ENCODE measurements at regions not wholly inside any gene's neighbourhood (a gene's known extent, or its start where the extent isn't known, plus 50 kb on each side); places are given as distances from the start of the nearest gene placed in this dataset.

DNA sequence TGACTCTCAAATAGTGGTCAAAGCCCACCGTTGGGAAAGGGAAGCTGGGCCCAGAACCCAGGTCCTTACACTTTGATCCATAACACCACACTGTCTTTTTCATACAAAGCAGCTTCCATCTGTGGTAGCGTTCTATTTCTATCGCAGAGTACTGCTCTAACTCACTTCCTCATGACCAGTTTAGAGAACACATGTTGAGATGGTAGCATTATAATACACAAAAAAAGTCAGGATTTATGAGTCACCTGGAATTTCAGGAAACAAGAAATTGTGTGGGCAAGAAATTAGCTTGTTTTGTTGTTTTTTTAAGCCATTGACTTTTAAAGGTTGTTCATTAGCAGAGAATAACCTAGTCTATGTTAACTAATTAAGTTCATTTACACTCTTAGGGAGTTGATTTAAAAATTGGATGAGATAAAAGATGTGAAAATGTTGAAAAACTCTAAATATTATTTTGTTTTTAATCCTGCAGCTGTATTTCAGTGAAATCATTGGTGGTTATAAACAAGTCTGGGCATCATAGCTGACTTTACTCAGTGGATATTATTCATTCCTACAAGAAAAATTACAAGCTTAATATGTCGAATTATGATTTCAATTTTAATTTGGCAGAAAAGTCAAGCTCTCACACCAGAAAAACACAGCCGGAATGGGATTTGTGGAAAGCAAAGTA is 1011.1 kb upstream of the HS3ST1 start:
- TF ChIP-seq CTCF (conservative IDR thresholded peaks at IDR 0.05; ENCODE audit: low read depth, low read length) (no peak), MAFK (IDR thresholded peaks at IDR 0.05; ENCODE audit: low read depth, low read length) (no peak), FOS (IDR thresholded peaks at IDR 0.05; ENCODE audit: low read depth, low read length) (no peak), RAD21 (IDR thresholded peaks at IDR 0.05; ENCODE audit: low read length) (no peak), POLR2A (IDR thresholded peaks at IDR 0.05; ENCODE audit: low read depth, low read length) (no peak), USF2 (IDR thresholded peaks at IDR 0.05; ENCODE audit: low read depth, low read length) (no peak), SMC3 (IDR thresholded peaks at IDR 0.05; ENCODE audit: low read depth, low read length) (no peak), RCOR1 (IDR thresholded peaks at IDR 0.05; ENCODE audit: insufficient replicate concordance, low read length) (no peak), RFX5 (IDR thresholded peaks at IDR 0.05; ENCODE audit: low read depth, low read length) (no peak), ELK1 (IDR thresholded peaks at IDR 0.05; ENCODE audit: borderline replicate concordance, low read depth, low read length) (no peak), CEBPB (IDR thresholded peaks at IDR 0.05; ENCODE audit: low read depth, low read length) (no peak)
- no peak for ATAC-seq (ENCODE audit: low read depth)
- dilution Hi-C loops (cut with HindIII; ENCODE audit: low sequenced_read_pairs, unreplicated experiment) (no loop called here), in situ Hi-C loops (cut with MboI; ENCODE audit: low sequenced_read_pairs) (no loop called here), intact Hi-C loops (cut with micrococcal nuclease) (no loop called here)
- Histone ChIP-seq H4K91ac (ENCODE audit: insufficient read depth, low read depth, low read length) (no peak overlapping the region), H3K27me3 (ENCODE audit: control insufficient read depth, insufficient read depth, low read length) (no peaks in the 10 kb centered on the region), H3K4me1 (ENCODE audit: control insufficient read depth, insufficient read depth, low read length) (no peaks in the 10 kb centered on the region), H4K20me1 (ENCODE audit: insufficient read depth, low read length) (no peaks in the 10 kb centered on the region), H3K4me2 (ENCODE audit: low read depth, low read length) (no peak overlapping the region), H3K56ac (ENCODE audit: extremely low read depth, insufficient read depth, low read length) (no peak overlapping the region), H2AK5ac (ENCODE audit: low read depth, low read length) (no peak overlapping the region), H2BK5ac (ENCODE audit: low read depth, low read length, poor library complexity, severe bottlenecking) (no peak overlapping the region), H3K27ac (ENCODE audit: insufficient read depth, low read length) (no peak overlapping the region), H2BK15ac (ENCODE audit: low read depth, low read length) (no peak overlapping the region), H3K36me3 (ENCODE audit: control insufficient read depth, insufficient read depth, low read length) (no peaks in the 10 kb centered on the region), H2AK9ac (replicated peaks; ENCODE audit: low read depth, low read length, poor library complexity) (no peak overlapping the region), H4K8ac (ENCODE audit: low read depth in 2 of 2, low read length in 2 of 2) (no peak overlapping the region), H3K14ac (replicated peaks; ENCODE audit: low read depth, low read length) (no peak overlapping the region), H3K79me1 (ENCODE audit: low read depth in 1 of 2, low read length in 2 of 2) (no peaks in the 10 kb centered on the region), H3K9me1 (ENCODE audit: insufficient read depth, low read length) (no peaks in the 10 kb centered on the region), H2BK120ac (ENCODE audit: low read depth, low read length) (no peak overlapping the region), H3K4me3 (ENCODE audit: insufficient read depth, low read depth, low read length) (no peak overlapping the region), H3K18ac (ENCODE audit: low read depth, low read length) (no peak overlapping the region), H2BK20ac (ENCODE audit: low read depth, low read length) (no peak overlapping the region), H3K9ac (ENCODE audit: low read depth, low read length) (no peak overlapping the region), H2AFZ (replicated peaks; ENCODE audit: low read length, poor library complexity) (no peak overlapping the region), H4K5ac (ENCODE audit: low read depth, low read length) (no peak overlapping the region), H3K9me3 (ENCODE audit: control insufficient read depth, insufficient read depth, low read length) (no peaks in the 10 kb centered on the region; the same call in 1 of the 2 replicates), H3K4ac (ENCODE audit: low read depth, low read length) (no peak overlapping the region), H3K23ac (ENCODE audit: low read depth, low read length) (no peak overlapping the region)
- DNase-seq: no peak
- CTCF ChIA-PET: no interaction called here
- BruUV-seq (replicated peaks): no TSS peak
- WGBS, 2 experiments (ENCODE audit: extremely low coverage in 2 of 2, insufficient read length in 1 of 2): no CpG with 5 or more reads among the region's 5 CpGs
- POLR2A ChIA-PET (ENCODE audit: unreplicated experiment): no interaction called here
